Upper lobe of left lung (tissue), 4 donors: ENCODE measurements at regions not wholly inside any gene's neighbourhood (a gene's known extent, or its start where the extent isn't known, plus 50 kb on each side); places are given as distances from the start of the nearest gene placed in this dataset.

Experiments
- CTCF ChIP-seq, 6 experiments: fragments of 450-650 bp in 4 of 6; fragments of 200-600 bp in 2 of 6; sonication (generic) in 2 of 6; IDR thresholded peaks; one replicate each; pipeline ENCODE4 v1.5.1; 2016 to 2019; ENCODE audit warnings: antibody characterized with exemption in 6 of 6
- EP300 ChIP-seq, 4 donors: sonication (generic); formaldehyde crosslinking; IDR thresholded peaks; one replicate each; pipeline ENCODE4 v1.5.1; 2017; ENCODE audit warnings: antibody characterized with exemption in 4 of 4, control low read depth in 2 of 4
- POLR2A ChIP-seq, 4 donors: fragments of 450-650 bp; IDR thresholded peaks; one replicate each; pipeline ENCODE4 v1.5.1; 2016 to 2017; ENCODE audit warnings: antibody characterized with exemption in 4 of 4, mild to moderate bottlenecking in 2 of 4

GRCh38 chr5:25060575-25060974 is 415.8 kb upstream of the CDH10 start:
- TF ChIP-seq CTCF (IDR thresholded peaks at IDR 0.05) = no peak
- TF ChIP-seq POLR2A (IDR thresholded peaks at IDR 0.05) = no peak
- no peak for TF ChIP-seq EP300 (IDR thresholded peaks at IDR 0.05)
